ENCODE measurements at regions not wholly inside any gene's neighbourhood (a gene's known extent, or its start where the extent isn't known, plus 50 kb on each side); places are given as distances from the start of the nearest gene placed in this dataset.

GRCh38 chr5:73999297-73999696 lies 373.3 kb downstream of the ARHGEF28 start:
- POLR2A ChIA-PET: no interaction called here

GRCh38 chr5:73998489-73998888 lies 372.5 kb downstream of the ARHGEF28 start:
- BruUV-seq (replicated peaks): no TSS peak
- POLR2A ChIA-PET: no interaction called here

More at GRCh38 chr5:73999297-73999696, 373.3 kb downstream of the ARHGEF28 start:
- Mint-ChIP-seq H3K27me3 (ENCODE audit: insufficient read depth, unreplicated experiment) (peaks cover 2% of the 10 kb centered on the region), H3K4me3 (ENCODE audit: unreplicated experiment) (no peak overlapping the region), H3K36me3 (ENCODE audit: insufficient read depth, unreplicated experiment) (no peaks in the 10 kb centered on the region), H3K27ac (ENCODE audit: unreplicated experiment) (no peak overlapping the region), H3K9me3 (ENCODE audit: unreplicated experiment) (no peaks in the 10 kb centered on the region), H3K4me1 (ENCODE audit: low read depth, unreplicated experiment) (no peaks in the 10 kb centered on the region)
- intact Hi-C loops (cut with micrococcal nuclease; ENCODE audit: unreplicated experiment): no loop called here
- Histone ChIP-seq H3K27me3 (replicated peaks; ENCODE audit: control insufficient read depth, insufficient read depth, low read length) (no peaks in the 10 kb centered on the region), H3K4me3 (ENCODE audit: low read depth, low read length) (no peak overlapping the region), H3K9me3 (no peaks in the 10 kb centered on the region), H3K4me1 (no peaks in the 10 kb centered on the region), H3K36me3 (ENCODE audit: control insufficient read depth, insufficient read depth, low read length) (no peaks in the 10 kb centered on the region)
- no peak for DNase-seq
- no TSS peak for BruUV-seq (replicated peaks)
- TF ChIP-seq CTCF (IDR thresholded peaks at IDR 0.05; ENCODE audit: insufficient read depth in 1 of 2, low read depth in 1 of 2, low read length in 1 of 2, severe bottlenecking in 1 of 2, unreplicated experiment in 1 of 2): no peak
- CTCF ChIA-PET: no interaction called here

GRCh38 chr5:73997960-73998359 lies 372.0 kb downstream of the ARHGEF28 start:
- intact Hi-C loops (cut with micrococcal nuclease; ENCODE audit: unreplicated experiment): no loop called here
- Mint-ChIP-seq H3K4me1 (ENCODE audit: low read depth, unreplicated experiment) (no peaks in the 10 kb centered on the region), H3K27me3 (ENCODE audit: insufficient read depth, unreplicated experiment) (no peaks in the 10 kb centered on the region), H3K9me3 (ENCODE audit: unreplicated experiment) (peaks cover 9% of the 10 kb centered on the region), H3K4me3 (ENCODE audit: unreplicated experiment) (no peak overlapping the region), H3K36me3 (ENCODE audit: insufficient read depth, unreplicated experiment) (no peaks in the 10 kb centered on the region), H3K27ac (ENCODE audit: unreplicated experiment) (no peak overlapping the region)
- POLR2A ChIA-PET: no interaction called here
- no peak for DNase-seq
- Histone ChIP-seq H3K9me3 (0 out of 2 replicates have a peak, but pooled peaks cover 4% of the 10 kb centered on the region), H3K36me3 (ENCODE audit: control insufficient read depth, insufficient read depth, low read length) (no peaks in the 10 kb centered on the region), H3K27me3 (replicated peaks; ENCODE audit: control insufficient read depth, insufficient read depth, low read length) (no peaks in the 10 kb centered on the region), H3K4me3 (ENCODE audit: low read depth, low read length) (no peak overlapping the region), H3K4me1 (no peaks in the 10 kb centered on the region)
- CTCF ChIA-PET: no interaction called here
- no peak for TF ChIP-seq CTCF (IDR thresholded peaks at IDR 0.05; ENCODE audit: insufficient read depth in 1 of 2, low read depth in 1 of 2, low read length in 1 of 2, severe bottlenecking in 1 of 2, unreplicated experiment in 1 of 2)
- no TSS peak for BruUV-seq (replicated peaks)

More at GRCh38 chr5:73998489-73998888, 372.5 kb downstream of the ARHGEF28 start:
- CTCF ChIA-PET: no interaction called here
- Mint-ChIP-seq H3K36me3 (ENCODE audit: insufficient read depth, unreplicated experiment) (no peaks in the 10 kb centered on the region), H3K27me3 (ENCODE audit: insufficient read depth, unreplicated experiment) (no peaks in the 10 kb centered on the region), H3K4me1 (ENCODE audit: low read depth, unreplicated experiment) (no peaks in the 10 kb centered on the region), H3K27ac (ENCODE audit: unreplicated experiment) (no peak overlapping the region), H3K4me3 (ENCODE audit: unreplicated experiment) (no peak overlapping the region), H3K9me3 (ENCODE audit: unreplicated experiment) (peaks cover 6% of the 10 kb centered on the region)
- Histone ChIP-seq H3K27me3 (replicated peaks; ENCODE audit: control insufficient read depth, insufficient read depth, low read length) (no peaks in the 10 kb centered on the region), H3K4me1 (no peaks in the 10 kb centered on the region), H3K9me3 (0 out of 2 replicates have a peak, but pooled peaks cover 2% of the 10 kb centered on the region), H3K4me3 (ENCODE audit: low read depth, low read length) (no peak overlapping the region), H3K36me3 (ENCODE audit: control insufficient read depth, insufficient read depth, low read length) (no peaks in the 10 kb centered on the region)
- peak in 1 of 2 experiments; percentile 5 for DNase-seq
- intact Hi-C loops (cut with micrococcal nuclease; ENCODE audit: unreplicated experiment): no loop called here
- no peak for TF ChIP-seq CTCF (IDR thresholded peaks at IDR 0.05; ENCODE audit: insufficient read depth in 1 of 2, low read depth in 1 of 2, low read length in 1 of 2, severe bottlenecking in 1 of 2, unreplicated experiment in 1 of 2)
